DOHH2 (cell line): ENCODE measurements at regions not wholly inside any gene's neighbourhood (a gene's known extent, or its start where the extent isn't known, plus 50 kb on each side); places are given as distances from the start of the nearest gene placed in this dataset.

Experiments
- H3F3A ChIP-seq: fragments of 200-600 bp; sonication (generic), shearing (Covaris generic); 2 replicates; pipeline ENCODE4 v1.6.0; 2016; ENCODE audit warnings: antibody characterized with exemption, mild to moderate bottlenecking; ENCODE audit not compliant: control insufficient read depth, insufficient read depth
- H3K27ac ChIP-seq: fragments of 200-600 bp; sonication (generic); 2 replicates; pipeline ENCODE4 v1.5.1; 2014; ENCODE audit warnings: low read depth, mild to moderate bottlenecking, low read length, moderate library complexity
- H3K27me3 ChIP-seq: fragments of 200-600 bp; sonication (generic); 2 replicates; pipeline ENCODE4 v1.6.1; 2014; ENCODE audit warnings: mild to moderate bottlenecking, low read length, mixed read lengths; ENCODE audit not compliant: control insufficient read depth
- H3K36me3 ChIP-seq: fragments of 200-600 bp; sonication (generic); 2 replicates; pipeline ENCODE4 v1.6.1; 2014; ENCODE audit warnings: mild to moderate bottlenecking, low read length, moderate library complexity, mixed read lengths; ENCODE audit not compliant: control insufficient read depth
- H3K4me1 ChIP-seq: fragments of 200-600 bp; sonication (generic); 2 replicates; pipeline ENCODE4 v1.6.1; 2014; ENCODE audit warnings: mild to moderate bottlenecking, low read length, mixed read lengths; ENCODE audit not compliant: control insufficient read depth
- H3K4me2 ChIP-seq: fragments of 200-600 bp; sonication (generic); 2 replicates; pipeline ENCODE4 v1.6.0; 2014; ENCODE audit warnings: mild to moderate bottlenecking, low read length, moderate library complexity
- H3K4me3 ChIP-seq: fragments of 200-600 bp; sonication (generic); 2 replicates; pipeline ENCODE4 v1.5.1; 2014; ENCODE audit warnings: mild to moderate bottlenecking, low read length, mixed read lengths
- H3K79me2 ChIP-seq: fragments of 200-600 bp; sonication (generic); 2 replicates; pipeline ENCODE4 v1.6.1; 2014; ENCODE audit warnings: mild to moderate bottlenecking, low read length, mixed read lengths; ENCODE audit not compliant: control insufficient read depth
- H3K9me2 ChIP-seq: fragments of 200-600 bp; sonication (generic); replicated peaks from 2 replicates; pipeline ENCODE4 v1.6.1; 2014; ENCODE audit warnings: mild to moderate bottlenecking, low read length, mixed read lengths; ENCODE audit not compliant: control insufficient read depth
- H3K9me3 ChIP-seq: fragments of 200-600 bp; sonication (generic); 2 replicates; pipeline ENCODE4 v1.6.1; 2014; ENCODE audit warnings: antibody characterized with exemption, low read length, mixed read lengths; ENCODE audit not compliant: control insufficient read depth, insufficient read depth
- H4K20me1 ChIP-seq: fragments of 200-600 bp; sonication (generic); 2 replicates; pipeline ENCODE4 v1.6.0; 2014; ENCODE audit warnings: low read depth, mild to moderate bottlenecking, antibody characterized with exemption, low read length, moderate library complexity; ENCODE audit not compliant: control insufficient read depth, insufficient read depth
- EZH2phosphoT487 ChIP-seq: fragments of 200-600 bp; sonication (generic); IDR thresholded peaks from 2 replicates; pipeline ENCODE4 v1.6.1; 2017; ENCODE audit warnings: borderline replicate concordance, mild to moderate bottlenecking, antibody characterized with exemption, low read length, moderate library complexity, mixed read lengths
- TF ChIP-seq, protein P1 (sequence below): fragments of 200-600 bp; sonication (generic); IDR thresholded peaks from one replicate; pipeline ENCODE4 v1.5.1; 2014; ENCODE audit warnings: antibody characterized with exemption, mild to moderate bottlenecking, low read depth, low read length; ENCODE audit not compliant: poor library complexity, severe bottlenecking

DNA sequence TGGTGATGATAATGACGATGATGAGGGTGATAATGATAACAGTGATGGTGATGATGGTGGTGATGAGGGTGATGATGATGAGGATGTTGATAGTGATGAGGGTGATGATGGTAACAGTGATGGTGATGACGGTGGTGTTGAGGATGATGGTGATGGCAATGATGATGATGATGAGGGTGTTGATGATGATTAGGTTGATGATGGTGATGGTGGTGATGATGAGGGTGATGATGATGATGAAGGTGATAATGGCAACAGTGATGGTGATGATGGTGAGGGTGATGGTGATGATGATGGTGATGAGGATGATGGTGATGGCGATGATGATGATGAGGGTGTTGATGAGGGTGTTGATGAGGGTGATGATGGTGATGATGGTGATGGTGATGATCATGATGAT, 93.8 kb upstream of the ZNF469 start:
- Histone ChIP-seq H3K9me2 (no peaks in the 10 kb centered on the region), H3F3A (no peaks in the 10 kb centered on the region), H3K79me2 (no peaks in the 10 kb centered on the region), H3K9me3 (no peaks in the 10 kb centered on the region), H3K27me3 (no peaks in the 10 kb centered on the region), H3K4me2 (no peak overlapping the region), H3K36me3 (no peaks in the 10 kb centered on the region), H3K27ac (no peak overlapping the region), H4K20me1 (no peaks in the 10 kb centered on the region), H3K4me1 (no peaks in the 10 kb centered on the region), H3K4me3 (no peak overlapping the region)
- TF ChIP-seq EZH2phosphoT487 = no peak
- TF ChIP-seq, protein P1, sequence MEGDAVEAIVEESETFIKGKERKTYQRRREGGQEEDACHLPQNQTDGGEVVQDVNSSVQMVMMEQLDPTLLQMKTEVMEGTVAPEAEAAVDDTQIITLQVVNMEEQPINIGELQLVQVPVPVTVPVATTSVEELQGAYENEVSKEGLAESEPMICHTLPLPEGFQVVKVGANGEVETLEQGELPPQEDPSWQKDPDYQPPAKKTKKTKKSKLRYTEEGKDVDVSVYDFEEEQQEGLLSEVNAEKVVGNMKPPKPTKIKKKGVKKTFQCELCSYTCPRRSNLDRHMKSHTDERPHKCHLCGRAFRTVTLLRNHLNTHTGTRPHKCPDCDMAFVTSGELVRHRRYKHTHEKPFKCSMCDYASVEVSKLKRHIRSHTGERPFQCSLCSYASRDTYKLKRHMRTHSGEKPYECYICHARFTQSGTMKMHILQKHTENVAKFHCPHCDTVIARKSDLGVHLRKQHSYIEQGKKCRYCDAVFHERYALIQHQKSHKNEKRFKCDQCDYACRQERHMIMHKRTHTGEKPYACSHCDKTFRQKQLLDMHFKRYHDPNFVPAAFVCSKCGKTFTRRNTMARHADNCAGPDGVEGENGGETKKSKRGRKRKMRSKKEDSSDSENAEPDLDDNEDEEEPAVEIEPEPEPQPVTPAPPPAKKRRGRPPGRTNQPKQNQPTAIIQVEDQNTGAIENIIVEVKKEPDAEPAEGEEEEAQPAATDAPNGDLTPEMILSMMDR = no peak

GRCh38 chr16:88289561-88289960, 93.2 kb upstream of the ZNF469 start:
- Histone ChIP-seq H3K4me3 (no peak overlapping the region), H3F3A (no peaks in the 10 kb centered on the region), H4K20me1 (no peaks in the 10 kb centered on the region), H3K4me1 (no peaks in the 10 kb centered on the region), H3K9me2 (no peaks in the 10 kb centered on the region), H3K9me3 (no peaks in the 10 kb centered on the region), H3K4me2 (no peak overlapping the region), H3K79me2 (no peaks in the 10 kb centered on the region), H3K36me3 (no peaks in the 10 kb centered on the region), H3K27me3 (no peaks in the 10 kb centered on the region), H3K27ac (no peak overlapping the region)
- no peak for TF ChIP-seq EZH2phosphoT487
- TF ChIP-seq, protein P1 = no peak

- Histone ChIP-seq H4K20me1 (no peaks in the 10 kb centered on the region), H3K9me3 (no peaks in the 10 kb centered on the region), H3K4me1 (no peaks in the 10 kb centered on the region), H3K4me2 (no peak overlapping the region), H3K27ac (no peak overlapping the region), H3K4me3 (no peak overlapping the region), H3K36me3 (no peaks in the 10 kb centered on the region), H3K79me2 (no peaks in the 10 kb centered on the region), H3K9me2 (no peaks in the 10 kb centered on the region), H3F3A (no peaks in the 10 kb centered on the region), H3K27me3 (no peaks in the 10 kb centered on the region)
- TF ChIP-seq EZH2phosphoT487 = no peak
- TF ChIP-seq, protein P1 = no peak
These were observed 92.8 kb upstream of the ZNF469 start for GRCh38 chr16:88289968-88290401.
